Neuronal stem cell (in vitro differentiated cells): ENCODE measurements at regions not wholly inside any gene's neighbourhood (a gene's known extent, or its start where the extent isn't known, plus 50 kb on each side); places are given as distances from the start of the nearest gene placed in this dataset.

ENCODE experiments used
- DNase-seq: peaks from one replicate; pipeline ENCODE4 v3.0.0-alpha.2; 2013; ENCODE audit warnings: low spot score
- H2AFZ ChIP-seq: one replicate; pipeline ENCODE4 v1.6.1; 2013; ENCODE audit warnings: mild to moderate bottlenecking, low read length, inconsistent platforms
- H2AK5ac ChIP-seq: 2 replicates; pipeline ENCODE4 v1.6.1; 2013; ENCODE audit warnings: low read depth, mild to moderate bottlenecking, inconsistent platforms, low read length, moderate library complexity, mixed read lengths
- H2BK120ac ChIP-seq: 2 replicates; pipeline ENCODE4 v1.6.1; 2013; ENCODE audit warnings: low read depth, mild to moderate bottlenecking, inconsistent platforms, low read length, moderate library complexity, mixed read lengths
- H2BK12ac ChIP-seq: one replicate; pipeline ENCODE4 v1.6.1; 2013; ENCODE audit warnings: low read length, inconsistent platforms
- H2BK15ac ChIP-seq: 2 replicates; pipeline ENCODE4 v1.6.1; 2013; ENCODE audit warnings: mild to moderate bottlenecking, low read length, inconsistent platforms, mixed read lengths
- H2BK5ac ChIP-seq: one replicate; pipeline ENCODE4 v1.6.1; 2013; ENCODE audit warnings: inconsistent platforms, mild to moderate bottlenecking, low read length, moderate library complexity
- H3K14ac ChIP-seq: one replicate; pipeline ENCODE4 v1.6.1; 2013; ENCODE audit warnings: low read length, inconsistent platforms
- H3K18ac ChIP-seq: 2 replicates; pipeline ENCODE4 v1.6.1; 2013; ENCODE audit warnings: low read length, inconsistent platforms
- H3K23ac ChIP-seq: 2 replicates; pipeline ENCODE4 v1.6.1; 2013; ENCODE audit warnings: low read depth, mild to moderate bottlenecking, mixed read lengths, low read length, inconsistent platforms; ENCODE audit not compliant: poor library complexity
- H3K27ac ChIP-seq: replicated peaks from 3 replicates; pipeline ENCODE4 v1.5.1; 2013; ENCODE audit warnings: low read length, inconsistent platforms
- H3K27me3 ChIP-seq, 3 experiments: 2 replicates each; pipeline ENCODE4 v1.6.1; 2013; ENCODE audit warnings: low read length in 3 of 3, mild to moderate bottlenecking in 2 of 3, inconsistent platforms in 1 of 3, low read depth in 1 of 3, mixed read lengths in 1 of 3, moderate library complexity in 1 of 3; ENCODE audit not compliant: control insufficient read depth in 3 of 3, insufficient read depth in 3 of 3
- H3K36me3 ChIP-seq, 2 donors: replicated peaks in 1 of 2; 2 replicates each; pipeline ENCODE4 v1.6.1; 2013; ENCODE audit warnings: low read length in 2 of 2; ENCODE audit not compliant: control insufficient read depth in 2 of 2, insufficient read depth in 2 of 2
- H3K4ac ChIP-seq: 2 replicates; pipeline ENCODE4 v1.6.1; 2013; ENCODE audit warnings: inconsistent platforms, mild to moderate bottlenecking, low read length, moderate library complexity
- H3K4me1 ChIP-seq, 2 donors: 1 replicate in 1 of 2; 2 replicates in 1 of 2; pipeline ENCODE4 v1.6.1; 2013; ENCODE audit warnings: low read length in 2 of 2, low read depth in 1 of 2; ENCODE audit not compliant: control insufficient read depth in 2 of 2, insufficient read depth in 1 of 2
- H3K4me2 ChIP-seq: one replicate; pipeline ENCODE4 v1.6.1; 2013; ENCODE audit warnings: mild to moderate bottlenecking, low read length, inconsistent platforms; ENCODE audit not compliant: insufficient read depth, poor library complexity, severe bottlenecking
- H3K4me3 ChIP-seq, 2 donors: 2 replicates each; pipeline ENCODE4 v1.5.1; 2013; ENCODE audit warnings: low read length in 2 of 2, mild to moderate bottlenecking in 2 of 2, inconsistent platforms in 1 of 2, moderate library complexity in 1 of 2
- H3K79me1 ChIP-seq: one replicate; pipeline ENCODE4 v1.6.1; 2013; ENCODE audit warnings: low read depth, mild to moderate bottlenecking, inconsistent platforms, low read length, moderate library complexity
- H3K9ac ChIP-seq: one replicate; pipeline ENCODE4 v1.6.1; 2013; ENCODE audit warnings: mild to moderate bottlenecking, low read depth, low read length, inconsistent platforms; ENCODE audit not compliant: poor library complexity
- H3K9me3 ChIP-seq, 2 donors: replicated peaks in 1 of 2; 2 replicates each; pipeline versions ENCODE3 to v1.6.1; 2013; ENCODE audit warnings: low read length in 2 of 2, mild to moderate bottlenecking in 2 of 2, inconsistent platforms in 1 of 2, low read depth in 1 of 2, mixed read lengths in 1 of 2, moderate library complexity in 1 of 2; ENCODE audit not compliant: control insufficient read depth in 2 of 2, insufficient read depth in 1 of 2
- H4K8ac ChIP-seq: one replicate; pipeline ENCODE4 v1.6.1; 2013; ENCODE audit warnings: low read depth, mild to moderate bottlenecking, inconsistent platforms, low read length, moderate library complexity
- H4K91ac ChIP-seq: one replicate; pipeline ENCODE4 v1.6.1; 2013; ENCODE audit warnings: low read length, low read depth, mild to moderate bottlenecking, inconsistent platforms; ENCODE audit not compliant: poor library complexity
- WGBS, 2 donors: extraction: QIAGEN DNeasy Blood & Tissue Kit; methylation state at CpG; one replicate each; pipeline ENCODE4 v1.1.7; 2013; ENCODE audit warnings: missing lambda C conversion rate in 2 of 2, mixed read lengths in 1 of 2; ENCODE audit not compliant: insufficient read length in 2 of 2, insufficient replicate concordance in 1 of 2; ENCODE audit errors: extremely low coverage in 2 of 2; 5-methylcytosine and 5-hydroxymethylcytosine counted together

- no peaks in the 10 kb centered on the region for H3K9me3 ChIP-seq
- H3K23ac ChIP-seq, result no peak overlapping the region
- H3K9ac ChIP-seq, result no peak overlapping the region
- H3K4me3 ChIP-seq, result no peak overlapping the region
- no peak overlapping the region for H2BK120ac ChIP-seq
- no peak overlapping the region for H3K4me2 ChIP-seq
- no peak overlapping the region for H3K14ac ChIP-seq
- H2BK5ac ChIP-seq, result no peak overlapping the region
- WGBS, 2 donors, result no CpG with 5 or more reads among the region's 1 CpG
- DNase-seq, result no peak
- H3K18ac ChIP-seq, result no peak overlapping the region
- no peaks in the 10 kb centered on the region for H3K4me1 ChIP-seq
- H3K4ac ChIP-seq, result no peak overlapping the region
- H3K27me3 ChIP-seq, result no peaks in the 10 kb centered on the region
- H3K36me3 ChIP-seq, result no peaks in the 10 kb centered on the region
- H2BK12ac ChIP-seq, result no peak overlapping the region
- H2BK15ac ChIP-seq, result no peak overlapping the region
- no peak overlapping the region for H4K91ac ChIP-seq
- H3K79me1 ChIP-seq, result no peaks in the 10 kb centered on the region
- H4K8ac ChIP-seq, result no peak overlapping the region
- H2AFZ ChIP-seq, result no peak overlapping the region
- H3K27ac ChIP-seq, result no peak overlapping the region
- no peak overlapping the region for H2AK5ac ChIP-seq
Observed at GRCh38 chr20:22974354-22974753, 60.8 kb upstream of the SSTR4 start.

- Histone ChIP-seq H3K9ac (no peak overlapping the region), H2BK5ac (no peak overlapping the region), H3K4me2 (no peak overlapping the region), H3K79me1 (no peaks in the 10 kb centered on the region), H2BK15ac (no peak overlapping the region), H2AK5ac (no peak overlapping the region), H3K27ac (no peak overlapping the region), H3K18ac (no peak overlapping the region), H3K36me3 (no peaks in the 10 kb centered on the region), H3K27me3 (no peaks in the 10 kb centered on the region), H3K14ac (no peak overlapping the region), H2BK12ac (no peak overlapping the region), H4K8ac (no peak overlapping the region), H3K4me1 (no peaks in the 10 kb centered on the region), H3K9me3 (no peaks in the 10 kb centered on the region), H3K4ac (no peak overlapping the region), H2BK120ac (no peak overlapping the region), H2AFZ (no peak overlapping the region), H3K23ac (no peak overlapping the region), H4K91ac (no peak overlapping the region), H3K4me3 (no peak overlapping the region)
- no CpG with 5 or more reads among the region's 4 CpGs for WGBS, 2 donors
- DNase-seq, result no peak
Observed at GRCh38 chr20:22977047-22977785, 57.9 kb upstream of the SSTR4 start.

- Histone ChIP-seq H3K4me3 (no peak overlapping the region), H2AK5ac (no peak overlapping the region), H3K4me2 (no peak overlapping the region), H2BK5ac (no peak overlapping the region), H3K4ac (no peak overlapping the region), H2BK12ac (no peak overlapping the region), H3K27me3 (no peaks in the 10 kb centered on the region), H3K36me3 (no peaks in the 10 kb centered on the region), H3K18ac (no peak overlapping the region), H2BK15ac (no peak overlapping the region), H3K79me1 (no peaks in the 10 kb centered on the region), H2BK120ac (no peak overlapping the region), H3K14ac (no peak overlapping the region), H3K27ac (no peak overlapping the region), H3K9ac (no peak overlapping the region), H2AFZ (no peak overlapping the region), H3K23ac (no peak overlapping the region), H4K91ac (no peak overlapping the region), H4K8ac (no peak overlapping the region), H3K9me3 (no peaks in the 10 kb centered on the region), H3K4me1 (peaks cover 0 to 2% of the 10 kb centered on the region in 2 donors)
- DNase-seq, result no peak
- no CpG with 5 or more reads among the region's 4 CpGs for WGBS, 2 donors
Observed at GRCh38 chr20:22984008-22984407, 51.1 kb upstream of the SSTR4 start.

- Histone ChIP-seq H3K27ac (no peak overlapping the region), H2AK5ac (no peak overlapping the region), H3K9me3 (no peaks in the 10 kb centered on the region), H3K79me1 (no peaks in the 10 kb centered on the region), H3K23ac (no peak overlapping the region), H3K18ac (no peak overlapping the region), H3K4me3 (no peak overlapping the region), H3K4ac (no peak overlapping the region), H4K91ac (no peak overlapping the region), H2BK12ac (no peak overlapping the region), H2BK5ac (no peak overlapping the region), H2BK120ac (no peak overlapping the region), H3K14ac (no peak overlapping the region), H4K8ac (no peak overlapping the region), H3K9ac (no peak overlapping the region), H2AFZ (no peak overlapping the region), H3K4me2 (no peak overlapping the region), H3K36me3 (no peaks in the 10 kb centered on the region), H3K27me3 (no peaks in the 10 kb centered on the region), H3K4me1 (peaks cover 0 to 2% of the 10 kb centered on the region in 2 donors), H2BK15ac (no peak overlapping the region)
- WGBS, 2 donors, result no CpG with 5 or more reads among the region's 8 CpGs
- no peak for DNase-seq
Observed at GRCh38 chr20:22984606-22985005, 50.5 kb upstream of the SSTR4 start.
